Ovary (tissue), 7 donors: ENCODE measurements at regions not wholly inside any gene's neighbourhood (a gene's known extent, or its start where the extent isn't known, plus 50 kb on each side); places are given as distances from the start of the nearest gene placed in this dataset.

Experiments used
- DNase-seq, 5 donors: peaks; one replicate each; pipeline ENCODE4 v3.0.0-alpha.2; 2019 to 2020
- H3K27ac ChIP-seq, 2 donors: fragments of 200-600 bp; one replicate each; pipeline versions ENCODE4 v1.5.1 to v1.8.0; 2019 to 2022
- H3K27me3 ChIP-seq: fragments of 200-600 bp; one replicate; pipeline ENCODE4 v1.8.0; 2022
- H3K36me3 ChIP-seq: fragments of 200-600 bp; sonication (generic); one replicate; pipeline ENCODE4 v1.5.1; 2019
- H3K4me1 ChIP-seq: one replicate; pipeline ENCODE4 v1.8.1; 2013; ENCODE audit warnings: mild to moderate bottlenecking, moderate library complexity; ENCODE audit not compliant: insufficient read depth
- H3K4me3 ChIP-seq: fragments of 200-600 bp; sonication (generic); one replicate; pipeline ENCODE4 v1.5.1; 2017
- H3K9me3 ChIP-seq, 2 donors: fragments of 200-600 bp in 1 of 2; sonication (generic) in 1 of 2; one replicate each; pipeline versions ENCODE4 v1.5.1 to v1.8.1; 2013 to 2019; ENCODE audit warnings: mild to moderate bottlenecking in 1 of 2, moderate library complexity in 1 of 2
- EP300 ChIP-seq: sonication (generic); formaldehyde crosslinking; IDR thresholded peaks from one replicate; pipeline ENCODE4 v1.6.1; 2017; ENCODE audit warnings: antibody characterized with exemption
- POLR2A ChIP-seq: fragments of 450-650 bp; IDR thresholded peaks from one replicate; pipeline ENCODE4 v1.6.1; 2017; ENCODE audit warnings: antibody characterized with exemption, mild to moderate bottlenecking, moderate library complexity
- WGBS, 3 donors: extraction: QIAGEN DNeasy Blood & Tissue Kit in 1 of 3; methylation state at CpG; one replicate each; pipeline versions ENCODE4 v1.1.5 to v1.1.7; 2013 to 2017; 5-methylcytosine and 5-hydroxymethylcytosine counted together
- intact Hi-C, 4 donors: fragments of 100-400 bp; cut with DNase I; formaldehyde crosslinking; loops; one replicate each; pipeline versions ENCODE4 v1.11.0 to v1.15.1; 2022 to 2023
- TF ChIP-seq, protein P1 (sequence below), 3 donors: fragments of 450-650 bp in 2 of 3; fragments of 200-600 bp in 1 of 3; IDR thresholded peaks; one replicate each; pipeline versions ENCODE4 v1.5.1 to v1.8.0; 2016 to 2022; ENCODE audit warnings: antibody characterized with exemption in 3 of 3, mild to moderate bottlenecking in 1 of 3
- donor health status: DM: no; HTN: no; CAD: no; lungs with moderate emphysema.
- donor health status: DM: no; HTN: no; CAD: no.
- donor health status: Bipolar disorder and iron deficiency.
- donor health status: DM: no; HTN: no; CAD: no.
- donor health status: DM: yes; HTN: yes; CAD: no.

DNA sequence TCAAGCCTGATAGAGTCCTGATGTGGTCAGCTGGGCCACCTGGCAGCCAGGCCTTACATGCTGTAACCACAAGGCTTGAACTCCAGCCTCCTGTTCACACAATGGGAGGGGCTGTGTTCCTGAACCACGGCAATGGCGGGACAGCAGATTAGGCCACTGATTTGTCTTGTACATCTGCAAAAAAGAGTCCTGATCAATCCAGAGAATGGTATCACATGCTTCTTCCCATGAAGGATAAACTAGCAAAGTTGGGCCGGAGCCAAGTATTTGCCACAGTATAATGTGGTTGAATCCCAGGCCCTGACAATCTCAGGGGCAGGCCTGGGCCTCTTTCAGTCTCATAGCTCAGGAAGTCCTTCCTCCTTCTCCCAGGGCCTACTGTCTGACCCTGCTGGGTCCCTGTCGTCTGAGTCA is 2182.5 kb upstream of the AGA start:
- TF ChIP-seq EP300 (no peak), POLR2A (no peak)
- TF ChIP-seq, protein P1, sequence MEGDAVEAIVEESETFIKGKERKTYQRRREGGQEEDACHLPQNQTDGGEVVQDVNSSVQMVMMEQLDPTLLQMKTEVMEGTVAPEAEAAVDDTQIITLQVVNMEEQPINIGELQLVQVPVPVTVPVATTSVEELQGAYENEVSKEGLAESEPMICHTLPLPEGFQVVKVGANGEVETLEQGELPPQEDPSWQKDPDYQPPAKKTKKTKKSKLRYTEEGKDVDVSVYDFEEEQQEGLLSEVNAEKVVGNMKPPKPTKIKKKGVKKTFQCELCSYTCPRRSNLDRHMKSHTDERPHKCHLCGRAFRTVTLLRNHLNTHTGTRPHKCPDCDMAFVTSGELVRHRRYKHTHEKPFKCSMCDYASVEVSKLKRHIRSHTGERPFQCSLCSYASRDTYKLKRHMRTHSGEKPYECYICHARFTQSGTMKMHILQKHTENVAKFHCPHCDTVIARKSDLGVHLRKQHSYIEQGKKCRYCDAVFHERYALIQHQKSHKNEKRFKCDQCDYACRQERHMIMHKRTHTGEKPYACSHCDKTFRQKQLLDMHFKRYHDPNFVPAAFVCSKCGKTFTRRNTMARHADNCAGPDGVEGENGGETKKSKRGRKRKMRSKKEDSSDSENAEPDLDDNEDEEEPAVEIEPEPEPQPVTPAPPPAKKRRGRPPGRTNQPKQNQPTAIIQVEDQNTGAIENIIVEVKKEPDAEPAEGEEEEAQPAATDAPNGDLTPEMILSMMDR (IDR thresholded peaks at IDR 0.05) = no peak
- 48 to 60% (median 53%) methylated on average over 4 of the region's 4 CpGs for WGBS, 3 donors
- no peak for DNase-seq
- no peak overlapping the region for H3K4me3 ChIP-seq
- no peak overlapping the region for H3K27ac ChIP-seq
- no peaks in the 10 kb centered on the region for H3K9me3 ChIP-seq
- H3K36me3 ChIP-seq = no peaks in the 10 kb centered on the region
- intact Hi-C loops = no loop called here
- H3K27me3 ChIP-seq = no peaks in the 10 kb centered on the region
- no peaks in the 10 kb centered on the region for H3K4me1 ChIP-seq

DNA sequence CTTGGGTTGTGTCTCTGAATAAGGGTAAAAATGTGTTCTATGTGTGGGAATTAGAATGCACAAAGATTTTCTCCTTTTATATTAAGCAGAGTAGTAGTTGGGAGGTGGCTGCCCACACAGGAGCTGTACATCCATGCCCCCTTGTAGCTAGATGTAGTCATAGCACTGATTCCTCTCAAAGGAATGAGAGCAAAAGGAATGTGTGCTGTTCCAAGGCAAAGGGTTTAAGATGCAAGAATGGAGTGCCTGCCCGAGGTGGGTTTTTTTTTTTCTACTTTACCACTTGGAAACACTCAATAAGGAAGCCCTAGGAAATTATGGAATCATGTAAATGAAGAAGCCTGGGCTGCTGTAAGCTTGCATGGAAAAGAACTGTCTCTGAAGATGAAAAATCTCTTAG is 2183.2 kb upstream of the AGA start:
- no peak overlapping the region for H3K4me3 ChIP-seq
- no peaks in the 10 kb centered on the region for H3K4me1 ChIP-seq
- TF ChIP-seq, protein P1 (IDR thresholded peaks at IDR 0.05) = no peak
- no peak for TF ChIP-seq POLR2A
- no peak for DNase-seq
- no peaks in the 10 kb centered on the region for H3K9me3 ChIP-seq
- WGBS, 3 donors = 43 to 48% (median 43%) methylated on average over 1 of the region's 1 CpG
- H3K36me3 ChIP-seq = no peaks in the 10 kb centered on the region
- H3K27ac ChIP-seq = no peak overlapping the region
- intact Hi-C loops = no loop called here
- no peaks in the 10 kb centered on the region for H3K27me3 ChIP-seq

DNA sequence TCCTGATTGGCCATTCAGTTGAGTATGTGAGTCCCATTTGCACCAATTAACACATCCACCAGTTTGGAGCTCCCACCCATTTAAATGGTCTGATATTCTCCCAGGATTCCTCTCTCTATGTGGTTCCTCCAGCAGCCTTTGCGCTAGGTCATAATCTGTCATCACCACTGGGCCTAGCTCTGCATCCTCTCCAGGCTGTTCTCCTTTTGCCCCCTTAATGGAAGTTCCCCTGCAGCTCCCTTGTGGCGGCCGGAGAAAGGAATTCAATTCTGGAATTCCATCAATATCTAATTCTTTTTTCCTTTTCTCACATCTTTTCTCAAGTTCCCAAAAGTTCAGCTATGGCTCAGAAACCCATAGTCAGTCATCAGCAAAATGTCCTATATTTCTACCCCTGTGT is 2184.4 kb upstream of the AGA start:
- TF ChIP-seq EP300 = no peak
- intact Hi-C loops = no loop called here
- no peaks in the 10 kb centered on the region for H3K4me1 ChIP-seq
- no peak overlapping the region for H3K4me3 ChIP-seq
- DNase-seq = no peak
- no peak overlapping the region for H3K27ac ChIP-seq
- H3K27me3 ChIP-seq = no peaks in the 10 kb centered on the region
- 71 to 83% (median 72%) methylated on average over 3 of the region's 3 CpGs for whole genome bisulfite sequencing, 3 donors
- no peaks in the 10 kb centered on the region for H3K9me3 ChIP-seq
- H3K36me3 ChIP-seq = no peaks in the 10 kb centered on the region

DNA sequence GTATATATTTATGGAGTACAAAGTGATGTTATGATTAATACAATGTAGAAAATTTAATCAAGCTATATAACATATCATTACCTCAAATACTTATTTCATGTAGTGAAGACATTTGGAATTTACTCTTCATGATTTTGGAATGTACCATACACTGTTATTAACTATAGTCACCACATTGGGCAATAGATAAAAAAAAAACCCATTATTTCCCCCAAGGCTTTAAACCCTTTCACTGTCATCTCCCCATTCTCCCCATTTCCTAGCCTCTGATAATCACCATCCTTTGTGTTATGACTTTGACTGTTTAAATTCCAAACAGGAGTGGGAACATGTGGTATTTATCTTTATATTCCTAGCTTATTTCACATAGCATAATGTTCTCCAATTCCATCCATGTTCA is 2189.1 kb upstream of the AGA start:
- Histone ChIP-seq H3K4me1 (no peaks in the 10 kb centered on the region), H3K36me3 (no peaks in the 10 kb centered on the region), H3K27ac (no peak overlapping the region), H3K4me3 (no peak overlapping the region), H3K27me3 (no peaks in the 10 kb centered on the region), H3K9me3 (no peaks in the 10 kb centered on the region)
- TF ChIP-seq, protein P1 (IDR thresholded peaks at IDR 0.05) = no peak
- TF ChIP-seq POLR2A = no peak
- no peak for TF ChIP-seq EP300
- DNase-seq = no peak
- intact Hi-C loops = no loop called here

DNA sequence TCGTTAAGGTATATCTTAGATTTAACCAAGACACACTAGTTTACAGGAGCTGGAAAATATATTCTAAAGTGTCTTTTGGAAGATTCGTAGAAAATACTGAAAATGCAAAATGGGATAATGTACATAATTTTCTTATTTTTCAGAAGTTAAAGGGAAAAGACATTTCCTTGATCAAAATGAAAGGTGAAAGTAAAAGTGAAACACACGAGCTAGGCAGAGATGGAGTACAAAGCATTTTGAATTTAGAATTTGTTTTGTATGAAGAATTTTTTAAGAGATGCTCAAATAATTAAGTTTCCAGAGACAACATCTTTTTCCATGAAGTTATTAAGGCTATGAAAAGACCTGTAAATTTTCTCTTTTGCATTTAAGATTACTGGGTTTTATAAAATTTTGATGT is 2192.6 kb upstream of the AGA start:
- 50 to 68% (median 58%) methylated on average over 3 of the region's 3 CpGs for WGBS, 3 donors
- Histone ChIP-seq H3K27ac (no peak overlapping the region), H3K4me3 (no peak overlapping the region), H3K27me3 (no peaks in the 10 kb centered on the region), H3K36me3 (no peaks in the 10 kb centered on the region), H3K9me3 (no peaks in the 10 kb centered on the region), H3K4me1 (no peaks in the 10 kb centered on the region)
- TF ChIP-seq POLR2A (no peak), EP300 (no peak)
- TF ChIP-seq, protein P1 (IDR thresholded peaks at IDR 0.05) = no peak
- intact Hi-C loops = no loop called here
- no peak for DNase-seq
